ENCODE measurements at regions not wholly inside any gene's neighbourhood (a gene's known extent, or its start where the extent isn't known, plus 50 kb on each side); places are given as distances from the start of the nearest gene placed in this dataset.

DNA sequence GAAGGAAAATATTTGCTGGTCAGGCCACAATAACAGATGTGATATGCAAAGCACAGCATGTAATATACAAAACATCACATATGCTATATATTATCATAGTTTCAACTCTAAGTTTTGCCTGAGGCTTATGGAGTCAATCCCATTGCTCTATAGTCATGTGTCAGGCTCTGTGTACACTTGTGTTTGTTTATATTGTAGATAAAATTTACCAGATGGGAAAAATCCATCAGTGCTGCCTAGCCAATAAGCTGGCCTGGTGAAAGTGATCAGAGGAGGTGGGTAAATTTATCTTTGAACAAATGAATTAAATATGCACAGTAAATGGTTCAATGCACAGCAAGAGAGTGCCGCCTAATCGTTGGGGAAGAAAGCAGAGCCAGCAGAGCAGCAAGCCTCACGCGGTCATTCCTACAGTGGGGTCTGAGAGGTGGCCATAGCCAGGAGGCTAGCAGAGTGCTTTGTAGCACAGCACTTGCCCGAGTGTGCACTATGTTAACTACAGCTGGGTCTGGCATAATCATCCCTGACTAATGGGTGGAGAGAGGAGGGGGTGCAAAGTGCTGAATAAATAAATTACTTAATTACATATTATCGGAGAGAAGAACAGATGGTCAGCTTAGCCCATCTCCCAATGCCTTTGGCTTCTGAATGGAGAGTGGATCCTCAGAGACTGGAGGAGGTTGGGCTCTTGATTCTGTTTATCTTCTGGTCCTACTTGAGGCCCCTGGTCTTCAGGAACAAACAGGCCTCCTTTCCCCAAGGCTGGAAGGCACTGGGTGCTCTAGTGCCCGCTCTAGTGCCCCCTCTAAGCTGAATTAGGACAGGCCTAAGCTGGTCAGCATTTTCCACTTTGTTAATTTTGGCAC is 153.5 kb downstream of the MAT2B start:
- no peak overlapping the region for H3K27ac ChIP-seq (ENCODE audit: control insufficient read depth, insufficient read depth, low read length)
- dilution Hi-C loops (cut with MboI; ENCODE audit: extremely low pct_ligation_motif_present, low sequenced_read_pairs) = no loop called here

DNA sequence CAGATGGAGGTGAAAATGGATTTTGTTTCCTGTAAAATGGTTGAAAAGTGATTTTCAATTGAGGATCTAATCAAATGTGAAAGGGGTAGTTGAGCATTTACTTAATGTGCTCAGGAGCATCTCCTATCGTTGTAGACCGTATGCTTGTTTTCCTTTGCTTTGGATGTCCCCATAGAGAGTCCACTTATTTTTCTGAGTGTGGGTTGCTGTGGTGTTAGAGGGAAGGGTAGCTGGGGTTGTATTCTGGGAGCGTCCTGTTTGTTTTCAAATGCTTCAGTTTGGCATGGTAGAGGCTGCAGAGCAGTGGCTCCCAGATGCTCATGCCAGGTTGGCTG is 154.1 kb downstream of the MAT2B start:
- H3K9me3 ChIP-seq (ENCODE audit: control insufficient read depth, low read depth, low read length) = no peaks in the 10 kb centered on the region
- H3K9me1 ChIP-seq (ENCODE audit: control insufficient read depth, extremely low read depth, insufficient read depth, low read length) = no peaks in the 10 kb centered on the region
- no peak overlapping the region for H3K27ac ChIP-seq (ENCODE audit: control insufficient read depth, insufficient read depth, low read length)
- no peaks in the 10 kb centered on the region for H3K79me2 ChIP-seq (ENCODE audit: control insufficient read depth, insufficient read depth, low read length)
- H3K27me3 ChIP-seq (ENCODE audit: control insufficient read depth, extremely low read depth, insufficient read depth, low read length) = no peaks in the 10 kb centered on the region
- no peaks in the 10 kb centered on the region for H4K20me1 ChIP-seq (ENCODE audit: control insufficient read depth, extremely low read depth, insufficient read depth, low read length)
- DNase-seq (ENCODE audit: low read depth, low spot score) (no peak), FAIRE-seq (no peak)
- no peak overlapping the region for H3K4me2 ChIP-seq (ENCODE audit: control insufficient read depth, extremely low read depth, insufficient read depth, low read depth, low read length)
- H3K9ac ChIP-seq (ENCODE audit: control insufficient read depth, extremely low read depth, insufficient read depth, low read length) = no peak overlapping the region
- TF ChIP-seq, protein P1, sequence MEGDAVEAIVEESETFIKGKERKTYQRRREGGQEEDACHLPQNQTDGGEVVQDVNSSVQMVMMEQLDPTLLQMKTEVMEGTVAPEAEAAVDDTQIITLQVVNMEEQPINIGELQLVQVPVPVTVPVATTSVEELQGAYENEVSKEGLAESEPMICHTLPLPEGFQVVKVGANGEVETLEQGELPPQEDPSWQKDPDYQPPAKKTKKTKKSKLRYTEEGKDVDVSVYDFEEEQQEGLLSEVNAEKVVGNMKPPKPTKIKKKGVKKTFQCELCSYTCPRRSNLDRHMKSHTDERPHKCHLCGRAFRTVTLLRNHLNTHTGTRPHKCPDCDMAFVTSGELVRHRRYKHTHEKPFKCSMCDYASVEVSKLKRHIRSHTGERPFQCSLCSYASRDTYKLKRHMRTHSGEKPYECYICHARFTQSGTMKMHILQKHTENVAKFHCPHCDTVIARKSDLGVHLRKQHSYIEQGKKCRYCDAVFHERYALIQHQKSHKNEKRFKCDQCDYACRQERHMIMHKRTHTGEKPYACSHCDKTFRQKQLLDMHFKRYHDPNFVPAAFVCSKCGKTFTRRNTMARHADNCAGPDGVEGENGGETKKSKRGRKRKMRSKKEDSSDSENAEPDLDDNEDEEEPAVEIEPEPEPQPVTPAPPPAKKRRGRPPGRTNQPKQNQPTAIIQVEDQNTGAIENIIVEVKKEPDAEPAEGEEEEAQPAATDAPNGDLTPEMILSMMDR (optimal IDR thresholded peaks at IDR 0.05 in 1 of 3, IDR thresholded peaks at IDR 0.05 in 1 of 3, conservative IDR thresholded peaks at IDR 0.05 in 1 of 3; ENCODE audit: extremely low read depth in 1 of 3, insufficient read depth in 2 of 3, low read length in 3 of 3) = no peak
- no peak for TF ChIP-seq EZH2 (IDR thresholded peaks at IDR 0.05; ENCODE audit: low read length)
- H3K4me3 ChIP-seq (ENCODE audit: control insufficient read depth in 2 of 3, extremely low read depth in 1 of 3, insufficient read depth in 2 of 3, low read depth in 1 of 3, low read length in 3 of 3) = no peak overlapping the region
- H3K36me3 ChIP-seq (ENCODE audit: control insufficient read depth in 2 of 2, extremely low read depth in 1 of 2, insufficient read depth in 2 of 2, low read length in 2 of 2) = no peaks in the 10 kb centered on the region
- dilution Hi-C loops (cut with MboI; ENCODE audit: extremely low pct_ligation_motif_present, low sequenced_read_pairs) = no loop called here
- H2AFZ ChIP-seq (ENCODE audit: control insufficient read depth, low read length) = no peak overlapping the region
- H3K4me1 ChIP-seq (ENCODE audit: control insufficient read depth, extremely low read depth, insufficient read depth, low read length) = no peaks in the 10 kb centered on the region

More for the DNA sequence above, 153.5 kb downstream of the MAT2B start:
- H3K36me3 ChIP-seq (ENCODE audit: control insufficient read depth in 2 of 2, extremely low read depth in 1 of 2, insufficient read depth in 2 of 2, low read length in 2 of 2) = no peaks in the 10 kb centered on the region
- no peaks in the 10 kb centered on the region for H3K27me3 ChIP-seq (ENCODE audit: control insufficient read depth, extremely low read depth, insufficient read depth, low read length)
- no peaks in the 10 kb centered on the region for H3K9me3 ChIP-seq (ENCODE audit: control insufficient read depth, low read depth, low read length)
- no peaks in the 10 kb centered on the region for H3K79me2 ChIP-seq (ENCODE audit: control insufficient read depth, insufficient read depth, low read length)
- TF ChIP-seq EZH2 (IDR thresholded peaks at IDR 0.05; ENCODE audit: low read length) = no peak
- TF ChIP-seq, protein P1 (optimal IDR thresholded peaks at IDR 0.05 in 1 of 3, IDR thresholded peaks at IDR 0.05 in 1 of 3, conservative IDR thresholded peaks at IDR 0.05 in 1 of 3; ENCODE audit: extremely low read depth in 1 of 3, insufficient read depth in 2 of 3, low read length in 3 of 3) = no peak
- no peaks in the 10 kb centered on the region for H3K4me1 ChIP-seq (ENCODE audit: control insufficient read depth, extremely low read depth, insufficient read depth, low read length)
- H3K9ac ChIP-seq (ENCODE audit: control insufficient read depth, extremely low read depth, insufficient read depth, low read length) = no peak overlapping the region
- FAIRE-seq = no peak
- DNase-seq (ENCODE audit: low read depth, low spot score) = no peak
- no peaks in the 10 kb centered on the region for H4K20me1 ChIP-seq (ENCODE audit: control insufficient read depth, extremely low read depth, insufficient read depth, low read length)
- H3K4me3 ChIP-seq (ENCODE audit: control insufficient read depth in 2 of 3, extremely low read depth in 1 of 3, insufficient read depth in 2 of 3, low read depth in 1 of 3, low read length in 3 of 3) = no peak overlapping the region
- no peak overlapping the region for H3K4me2 ChIP-seq (ENCODE audit: control insufficient read depth, extremely low read depth, insufficient read depth, low read depth, low read length)
- H3K9me1 ChIP-seq (ENCODE audit: control insufficient read depth, extremely low read depth, insufficient read depth, low read length) = no peaks in the 10 kb centered on the region
- H2AFZ ChIP-seq (ENCODE audit: control insufficient read depth, low read length) = no peak overlapping the region

Data from keratinocyte (primary cell).